ENCODE measurements at regions not wholly inside any gene's neighbourhood (a gene's known extent, or its start where the extent isn't known, plus 50 kb on each side); places are given as distances from the start of the nearest gene placed in this dataset.

DNA sequence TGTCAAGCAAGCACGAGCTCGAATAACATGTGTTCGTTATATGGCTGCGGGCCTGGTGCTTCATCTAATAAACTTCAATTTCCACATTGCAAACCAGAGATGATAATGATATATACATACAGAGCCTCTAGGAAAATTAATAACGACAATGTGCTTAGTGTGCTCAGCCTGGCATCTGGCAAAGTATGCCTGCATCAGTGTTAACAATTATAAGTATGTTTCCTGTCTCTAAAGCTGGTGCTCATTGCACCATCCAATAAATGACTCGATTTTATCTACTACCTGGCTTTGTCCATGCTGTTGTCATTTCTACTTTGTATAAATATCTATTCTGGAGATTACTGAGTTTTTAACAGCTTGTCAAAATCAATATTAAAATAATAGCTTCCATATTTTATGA lies 1402.6 kb downstream of the MRPL39 start:
- DNase-seq (ENCODE audit: low read depth in 4 of 4, low spot score in 2 of 4) = no peak

DNA sequence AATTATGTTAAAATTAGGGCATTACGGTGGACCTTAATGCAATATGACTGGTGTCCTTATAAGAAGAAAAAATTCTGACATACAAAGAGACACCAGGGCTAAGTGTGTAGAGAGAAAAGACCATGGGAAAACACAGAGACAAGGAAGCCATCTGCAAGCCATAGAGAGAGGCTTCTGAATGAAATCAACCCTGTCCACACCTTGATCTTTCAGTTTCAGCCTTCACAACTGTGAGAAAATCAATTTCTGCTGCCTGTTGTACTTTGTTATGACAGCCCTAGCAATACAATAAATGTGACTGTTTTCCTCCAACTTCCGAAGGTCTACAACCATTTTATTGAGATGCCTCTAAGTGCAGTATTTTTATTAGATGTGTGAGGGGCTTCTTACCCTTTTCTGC lies 1407.2 kb downstream of the MRPL39 start:
- no peak for DNase-seq (ENCODE audit: low read depth in 4 of 4, low spot score in 2 of 4)

DNA sequence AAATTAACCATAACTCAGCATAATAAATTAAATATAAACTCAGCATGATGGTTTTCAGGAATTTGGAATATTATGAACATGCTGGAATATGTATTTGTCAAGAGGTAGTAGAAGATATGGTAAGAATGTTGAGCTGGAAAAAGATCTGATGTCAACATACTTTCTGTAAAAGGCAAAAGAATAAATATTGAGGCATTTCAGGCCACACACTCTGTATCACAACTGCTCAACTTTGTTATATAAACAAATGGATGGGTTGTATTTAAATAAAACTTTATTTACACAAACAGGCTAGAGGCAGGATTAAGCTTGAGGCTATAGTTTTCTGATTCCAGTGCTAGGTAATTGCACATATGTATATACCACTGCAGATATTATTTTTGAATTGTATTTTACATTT lies 1409.4 kb downstream of the MRPL39 start:
- no peak for DNase-seq (ENCODE audit: low read depth in 4 of 4, low spot score in 2 of 4)

GRCh38 chr21:24197132-24197643 lies 1410.1 kb downstream of the MRPL39 start:
- DNase-seq (ENCODE audit: low read depth in 4 of 4, low spot score in 2 of 4) = no peak

GRCh38 chr21:24188506-24188905 lies 1418.8 kb downstream of the MRPL39 start:
- no peak for DNase-seq (ENCODE audit: low read depth in 4 of 4, low spot score in 2 of 4)

DNA sequence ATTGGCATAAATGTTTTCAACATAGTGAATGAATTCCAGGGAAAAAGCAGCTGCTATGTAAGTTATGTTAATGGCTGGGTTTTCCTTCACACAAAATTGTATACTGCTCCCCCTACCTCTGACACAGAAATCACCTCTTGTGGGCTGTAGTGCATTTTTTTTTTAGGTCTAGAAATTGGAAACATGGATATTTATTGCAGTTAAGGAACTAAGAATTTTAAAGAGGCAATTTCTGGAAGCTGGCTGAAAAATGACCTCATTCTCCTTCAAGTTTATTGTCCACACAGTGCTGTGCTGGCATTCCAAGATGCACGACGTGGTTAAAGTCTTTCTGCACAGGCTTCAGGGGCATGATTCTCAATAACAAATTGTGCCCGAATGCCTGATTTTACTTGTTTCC lies 1424.2 kb downstream of the MRPL39 start:
- DNase-seq (ENCODE audit: low read depth in 4 of 4, low spot score in 2 of 4) = no peak

DNA sequence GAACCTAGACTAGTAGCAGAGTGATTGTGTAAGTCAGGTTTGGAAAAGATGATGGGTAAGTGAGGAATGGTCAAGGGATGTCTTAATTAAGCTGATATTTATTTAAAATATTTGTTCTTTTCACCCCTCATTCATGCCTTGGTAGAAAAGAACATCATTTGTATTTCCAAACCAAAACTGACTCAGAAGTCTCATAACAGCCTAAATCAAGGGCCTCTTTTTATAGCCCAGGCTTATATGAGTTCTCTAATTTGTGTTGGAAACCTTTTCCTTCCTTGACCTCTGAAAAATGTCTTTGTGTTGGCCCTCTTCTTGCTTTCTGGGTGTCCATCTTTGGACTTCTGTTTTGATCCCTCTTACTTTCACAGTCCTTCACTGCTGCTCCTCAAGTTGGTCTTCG lies 1428.2 kb downstream of the MRPL39 start:
- DNase-seq (ENCODE audit: low read depth in 4 of 4, low spot score in 2 of 4) = no peak

GRCh38 chr21:24175106-24175505 lies 1432.2 kb downstream of the MRPL39 start:
- no peak for DNase-seq (ENCODE audit: low read depth in 4 of 4, low spot score in 2 of 4)

- DNase-seq (ENCODE audit: low read depth in 4 of 4, low spot score in 2 of 4) = no peak
Measured at GRCh38 chr21:24171736-24172135, 1435.5 kb downstream of the MRPL39 start.

DNA sequence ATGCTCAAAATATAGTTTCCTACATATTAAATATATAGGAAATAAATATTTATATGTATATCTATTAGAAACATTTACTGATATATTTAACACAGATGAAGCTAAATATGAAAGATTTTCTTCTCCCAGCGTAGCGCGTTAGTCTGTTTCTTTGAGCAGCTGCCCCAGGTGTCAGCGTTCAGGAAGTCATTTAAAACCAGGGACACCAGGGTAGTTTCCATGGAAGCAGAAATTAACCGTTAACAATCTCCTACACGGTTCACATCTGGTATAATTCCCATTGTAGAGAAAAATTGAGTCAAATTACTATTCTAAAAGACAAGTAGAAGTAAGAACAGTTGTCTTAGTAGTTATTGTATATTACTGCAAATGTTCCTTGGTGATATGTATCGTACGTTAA lies 1443.7 kb downstream of the MRPL39 start:
- no peak for DNase-seq (ENCODE audit: low read depth in 4 of 4, low spot score in 2 of 4)

DNA sequence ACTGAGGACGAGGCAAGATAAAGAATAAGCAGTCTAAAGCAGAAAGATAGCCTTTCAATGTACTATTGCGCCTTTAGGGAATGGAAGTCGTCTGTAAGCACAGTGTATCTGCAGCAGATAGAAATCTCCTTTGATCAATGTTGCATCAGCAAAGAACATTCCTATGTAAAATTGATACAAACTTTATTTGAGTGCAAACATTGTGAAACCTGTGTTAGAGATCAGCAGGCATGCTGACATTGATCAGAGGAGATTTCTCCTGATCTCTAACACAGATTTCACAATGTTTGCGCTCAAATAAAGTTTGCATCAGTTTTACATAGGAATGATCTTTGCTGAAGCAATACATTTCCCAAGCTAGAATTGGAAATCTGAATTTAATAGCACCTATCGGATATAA lies 1446.8 kb downstream of the MRPL39 start:
- DNase-seq (ENCODE audit: low read depth in 4 of 4, low spot score in 2 of 4) = no peak

- DNase-seq (ENCODE audit: low read depth in 4 of 4, low spot score in 2 of 4) = no peak
Measured at GRCh38 chr21:24153137-24153536, 1454.1 kb downstream of the MRPL39 start.

GRCh38 chr21:24150753-24151152 lies 1456.5 kb downstream of the MRPL39 start:
- no peak for DNase-seq (ENCODE audit: low read depth in 4 of 4, low spot score in 2 of 4)

GRCh38 chr21:24148461-24148860 lies 1458.8 kb downstream of the MRPL39 start:
- DNase-seq (ENCODE audit: low read depth in 4 of 4, low spot score in 2 of 4) = no peak

DNA sequence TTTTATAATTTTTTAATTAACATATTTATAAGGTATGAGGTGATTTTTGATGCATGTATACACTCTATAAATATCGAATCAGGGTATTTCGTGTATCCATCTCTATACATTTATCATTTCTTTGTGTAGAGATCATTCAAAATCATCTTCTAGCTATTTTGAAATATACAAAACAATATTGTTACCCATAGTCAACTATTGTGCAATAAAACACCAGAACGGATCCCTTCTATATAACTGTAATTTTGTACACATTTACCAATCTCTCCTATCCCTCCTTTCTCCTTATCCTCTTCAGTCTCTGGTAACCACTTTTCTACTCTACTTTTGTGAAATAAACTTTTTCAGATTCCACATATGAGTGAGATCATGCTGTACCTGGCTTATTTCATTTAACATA lies 1459.6 kb downstream of the MRPL39 start:
- no peak for DNase-seq (ENCODE audit: low read depth in 4 of 4, low spot score in 2 of 4)

- no peak for DNase-seq (ENCODE audit: low read depth in 4 of 4, low spot score in 2 of 4)
Measured at GRCh38 chr21:24131056-24131455, 1476.2 kb downstream of the MRPL39 start.

- DNase-seq (ENCODE audit: low read depth in 4 of 4, low spot score in 2 of 4) = no peak
Measured at GRCh38 chr21:24127651-24128050, 1479.6 kb downstream of the MRPL39 start.

- DNase-seq (ENCODE audit: low read depth in 4 of 4, low spot score in 2 of 4) = no peak
Measured at GRCh38 chr21:24123785-24124184, 1483.5 kb downstream of the MRPL39 start.

- DNase-seq (ENCODE audit: low read depth in 4 of 4, low spot score in 2 of 4) = no peak
Measured at GRCh38 chr21:24118738-24119459, 1488.4 kb downstream of the MRPL39 start.

- no peak for DNase-seq (ENCODE audit: low read depth in 4 of 4, low spot score in 2 of 4)
Measured at GRCh38 chr21:24115141-24115540, 1492.1 kb downstream of the MRPL39 start.

- DNase-seq (ENCODE audit: low read depth in 4 of 4, low spot score in 2 of 4) = no peak
Measured at GRCh38 chr21:24112020-24112419, 1495.3 kb downstream of the MRPL39 start.

DNA sequence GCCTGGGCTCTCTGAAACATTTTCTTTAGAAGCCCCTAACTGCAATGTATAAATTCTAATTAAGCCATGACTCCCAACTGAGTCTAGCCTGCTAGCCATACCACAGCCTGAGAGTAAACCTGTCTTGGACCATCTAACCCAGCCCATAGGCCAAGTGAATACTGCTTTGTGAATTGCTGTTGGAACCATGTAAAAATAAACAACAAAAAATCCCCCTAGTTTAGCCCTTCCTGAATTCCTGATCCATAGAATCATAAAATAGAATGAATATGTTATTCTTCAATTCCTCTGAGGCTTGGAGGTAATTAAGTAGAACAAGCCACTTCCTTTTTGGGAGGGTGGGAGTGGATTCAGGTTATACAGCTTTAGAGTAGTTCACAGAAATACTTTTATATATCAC lies 1496.4 kb downstream of the MRPL39 start:
- no peak for DNase-seq (ENCODE audit: low read depth in 4 of 4, low spot score in 2 of 4)

GRCh38 chr21:24097181-24097580 lies 1510.1 kb downstream of the MRPL39 start:
- DNase-seq (ENCODE audit: low read depth in 4 of 4, low spot score in 2 of 4) = no peak
